ENCODE measurements at regions not wholly inside any gene's neighbourhood (a gene's known extent, or its start where the extent isn't known, plus 50 kb on each side); places are given as distances from the start of the nearest gene placed in this dataset.

DNA sequence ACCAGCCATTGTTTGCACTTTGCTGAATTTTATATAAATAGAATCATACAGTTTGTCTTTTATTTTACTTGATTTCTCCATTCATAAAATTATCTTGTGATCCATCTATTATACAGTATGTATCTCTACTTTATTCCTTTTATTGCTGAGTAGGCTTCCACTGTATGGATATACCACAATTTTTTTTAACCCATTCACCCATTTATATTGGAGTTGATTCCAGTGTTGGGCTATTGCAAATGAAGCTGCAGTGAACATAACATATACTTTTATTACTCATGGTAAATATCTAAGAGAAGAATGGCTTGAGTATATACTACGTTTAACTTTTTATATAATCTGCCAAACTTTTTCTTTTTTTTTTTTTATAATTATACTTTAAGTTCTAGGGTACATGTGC is 463.6 kb downstream of the ETNK1 start:
- in situ Hi-C loops (cut with MboI), result no loop called here

DNA sequence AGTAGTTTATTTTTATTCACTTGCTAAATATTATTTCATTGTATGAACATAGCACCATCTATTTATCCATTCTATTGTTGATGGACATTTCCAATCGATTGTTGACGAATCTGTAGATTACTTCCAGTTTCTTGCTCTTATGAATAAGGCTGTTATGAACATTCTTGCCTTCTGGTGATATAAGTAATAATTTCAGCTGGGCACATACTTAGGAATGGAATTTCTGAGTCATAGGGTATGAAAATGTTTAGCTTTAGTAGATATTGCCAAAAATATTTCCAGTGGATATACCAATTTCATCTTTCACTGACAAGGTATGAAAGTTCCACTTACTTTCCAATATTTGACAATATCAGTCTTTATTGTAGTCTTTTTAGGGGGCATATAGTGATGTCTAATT is 468.5 kb downstream of the ETNK1 start:
- no peak for DNase-seq (ENCODE audit: low read depth, low spot score)
- ChIA-PET SMC1A (ENCODE audit: uncharacterized antibody, unreplicated experiment) (no interaction called here), POLR2A (no interaction called here), RAD21 (ENCODE audit: unreplicated experiment) (no interaction called here), CTCF (interaction anchor here (0.7 kb wide), 1 partner anchor 82 kb away, joined by 3 read pairs; no protein-coding TSS in a partner anchor)
- no peak for ATAC-seq
- in situ Hi-C loops (cut with MboI) (no loop called here), intact Hi-C loops (cut with micrococcal nuclease; ENCODE audit: unreplicated experiment) (no loop called here)
- Histone ChIP-seq H3K4me1 (ENCODE audit: control insufficient read depth, insufficient read depth, low read length) (no peaks in the 10 kb centered on the region), H3K4me3 (no peak overlapping the region), H3K36me3 (ENCODE audit: control insufficient read depth in 2 of 2, insufficient read depth in 2 of 2, low read length in 1 of 2) (no peaks in the 10 kb centered on the region), H3K79me2 (ENCODE audit: control insufficient read depth, insufficient read depth, low read length) (no peaks in the 10 kb centered on the region), H4K20me1 (ENCODE audit: control insufficient read depth, insufficient read depth) (no peaks in the 10 kb centered on the region), H3K4me2 (ENCODE audit: control insufficient read depth, insufficient read depth) (no peak overlapping the region), H3K27ac (ENCODE audit: control insufficient read depth, insufficient read depth) (no peak overlapping the region), H3K9ac (ENCODE audit: control insufficient read depth, insufficient read depth, low read length) (no peak overlapping the region), H3K9me3 (replicated peaks; ENCODE audit: control insufficient read depth, insufficient read depth, low read length) (no peaks in the 10 kb centered on the region), H3K27me3 (replicated peaks in 1 of 2; ENCODE audit: control insufficient read depth in 2 of 2, insufficient read depth in 2 of 2, low read length in 1 of 2) (no peaks in the 10 kb centered on the region), H2AFZ (ENCODE audit: control insufficient read depth, low read depth, low read length) (no peak overlapping the region)
- no TSS peak for BruUV-seq (replicated peaks)
- TF ChIP-seq, protein P1, sequence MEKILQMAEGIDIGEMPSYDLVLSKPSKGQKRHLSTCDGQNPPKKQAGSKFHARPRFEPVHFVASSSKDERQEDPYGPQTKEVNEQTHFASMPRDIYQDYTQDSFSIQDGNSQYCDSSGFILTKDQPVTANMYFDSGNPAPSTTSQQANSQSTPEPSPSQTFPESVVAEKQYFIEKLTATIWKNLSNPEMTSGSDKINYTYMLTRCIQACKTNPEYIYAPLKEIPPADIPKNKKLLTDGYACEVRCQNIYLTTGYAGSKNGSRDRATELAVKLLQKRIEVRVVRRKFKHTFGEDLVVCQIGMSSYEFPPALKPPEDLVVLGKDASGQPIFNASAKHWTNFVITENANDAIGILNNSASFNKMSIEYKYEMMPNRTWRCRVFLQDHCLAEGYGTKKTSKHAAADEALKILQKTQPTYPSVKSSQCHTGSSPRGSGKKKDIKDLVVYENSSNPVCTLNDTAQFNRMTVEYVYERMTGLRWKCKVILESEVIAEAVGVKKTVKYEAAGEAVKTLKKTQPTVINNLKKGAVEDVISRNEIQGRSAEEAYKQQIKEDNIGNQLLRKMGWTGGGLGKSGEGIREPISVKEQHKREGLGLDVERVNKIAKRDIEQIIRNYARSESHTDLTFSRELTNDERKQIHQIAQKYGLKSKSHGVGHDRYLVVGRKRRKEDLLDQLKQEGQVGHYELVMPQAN (conservative IDR thresholded peaks at IDR 0.05), result no peak
- no peak for TF ChIP-seq KDM1A (IDR thresholded peaks at IDR 0.05; ENCODE audit: borderline replicate concordance)
- no peak for TF ChIP-seq NRF1 (conservative IDR thresholded peaks at IDR 0.05; ENCODE audit: low read depth, low read length)
- TF ChIP-seq WRNIP1 (IDR thresholded peaks at IDR 0.05; ENCODE audit: borderline replicate concordance, low read depth, low read length), result no peak
- TF ChIP-seq YBX1 (IDR thresholded peaks at IDR 0.05), result no peak
- no peak for TF ChIP-seq STAT1 (conservative IDR thresholded peaks at IDR 0.05)
- TF ChIP-seq RAD51 (IDR thresholded peaks at IDR 0.05), result no peak
- WGBS (ENCODE audit: insufficient coverage, insufficient replicate concordance, low lambda C conversion rate, missing lambda C conversion rate), result 33% methylated on average over 2 of the region's 2 CpGs
- no peak for FAIRE-seq

More for the DNA sequence above, 463.6 kb downstream of the ETNK1 start:
- 8% methylated on average over 1 of the region's 1 CpG for WGBS (ENCODE audit: insufficient coverage, insufficient replicate concordance, low lambda C conversion rate, missing lambda C conversion rate)
- TF ChIP-seq MYB (IDR thresholded peaks at IDR 0.05; ENCODE audit: borderline replicate concordance, low read depth, low read length), result no peak
- no peak for TF ChIP-seq SRF (IDR thresholded peaks at IDR 0.05; ENCODE audit: low read depth in 2 of 2, low read length in 2 of 2)
- no peak for TF ChIP-seq KDM1A (IDR thresholded peaks at IDR 0.05; ENCODE audit: borderline replicate concordance)
- Histone ChIP-seq H3K4me1 (ENCODE audit: control insufficient read depth, insufficient read depth, low read length) (no peaks in the 10 kb centered on the region), H3K4me3 (no peak overlapping the region), H3K79me2 (ENCODE audit: control insufficient read depth, insufficient read depth, low read length) (no peaks in the 10 kb centered on the region), H3K9ac (ENCODE audit: control insufficient read depth, insufficient read depth, low read length) (no peak overlapping the region), H3K4me2 (ENCODE audit: control insufficient read depth, insufficient read depth) (no peak overlapping the region), H4K20me1 (ENCODE audit: control insufficient read depth, insufficient read depth) (no peaks in the 10 kb centered on the region), H3K9me3 (replicated peaks; ENCODE audit: control insufficient read depth, insufficient read depth, low read length) (no peaks in the 10 kb centered on the region), H3K27me3 (replicated peaks in 1 of 2; ENCODE audit: control insufficient read depth in 2 of 2, insufficient read depth in 2 of 2, low read length in 1 of 2) (no peaks in the 10 kb centered on the region), H3K36me3 (ENCODE audit: control insufficient read depth in 2 of 2, insufficient read depth in 2 of 2, low read length in 1 of 2) (no peaks in the 10 kb centered on the region), H2AFZ (ENCODE audit: control insufficient read depth, low read depth, low read length) (no peak overlapping the region), H3K27ac (ENCODE audit: control insufficient read depth, insufficient read depth) (no peak overlapping the region)
- ChIA-PET CTCF (no interaction called here), RAD21 (ENCODE audit: unreplicated experiment) (no interaction called here), POLR2A (no interaction called here), SMC1A (ENCODE audit: uncharacterized antibody, unreplicated experiment) (no interaction called here)
- ATAC-seq (no peak), FAIRE-seq (no peak), DNase-seq (ENCODE audit: low read depth, low spot score) (no peak)
- BruUV-seq (replicated peaks), result no TSS peak
- intact Hi-C loops (cut with micrococcal nuclease; ENCODE audit: unreplicated experiment), result no loop called here
